OCI-LY1 (cell line): ENCODE measurements at regions not wholly inside any gene's neighbourhood (a gene's known extent, or its start where the extent isn't known, plus 50 kb on each side); places are given as distances from the start of the nearest gene placed in this dataset.

Experiments
- EZH2 ChIP-seq: fragments of 200-600 bp; sonication (generic), shearing (Covaris generic); IDR thresholded peaks from 2 replicates; pipeline ENCODE4 v1.8.0; 2017; ENCODE audit warnings: borderline replicate concordance, mixed run types, mild to moderate bottlenecking, antibody characterized with exemption, low read length, moderate library complexity, mixed read lengths
- TF ChIP-seq, protein P1 (sequence below): fragments of 200-600 bp; sonication (generic), shearing (Covaris generic); IDR thresholded peaks from 2 replicates; pipeline ENCODE4 v1.5.1; 2017; ENCODE audit warnings: mild to moderate bottlenecking, antibody characterized with exemption, low read length, moderate library complexity, mixed read lengths

DNA sequence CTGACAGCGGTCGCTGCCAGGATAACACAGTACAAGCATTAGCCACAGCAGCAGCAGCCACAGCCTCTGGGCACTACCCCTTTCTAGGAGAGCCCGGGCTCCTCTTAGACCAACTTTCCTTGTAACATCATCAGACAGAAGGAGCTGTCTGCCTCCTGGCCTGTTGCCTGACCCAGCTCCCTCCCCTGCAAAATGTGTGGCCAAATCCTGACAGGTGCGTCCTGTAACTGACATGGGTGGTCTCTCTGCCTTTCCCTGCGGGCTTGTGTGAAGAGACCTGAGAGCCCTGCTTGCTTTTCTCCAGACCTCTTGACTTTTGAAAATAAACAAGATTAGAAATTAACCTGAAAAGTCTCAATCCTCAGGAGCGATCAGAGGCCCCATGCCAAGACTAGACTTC lies 824.9 kb downstream of the RAPGEF2 start:
- TF ChIP-seq, protein P1, sequence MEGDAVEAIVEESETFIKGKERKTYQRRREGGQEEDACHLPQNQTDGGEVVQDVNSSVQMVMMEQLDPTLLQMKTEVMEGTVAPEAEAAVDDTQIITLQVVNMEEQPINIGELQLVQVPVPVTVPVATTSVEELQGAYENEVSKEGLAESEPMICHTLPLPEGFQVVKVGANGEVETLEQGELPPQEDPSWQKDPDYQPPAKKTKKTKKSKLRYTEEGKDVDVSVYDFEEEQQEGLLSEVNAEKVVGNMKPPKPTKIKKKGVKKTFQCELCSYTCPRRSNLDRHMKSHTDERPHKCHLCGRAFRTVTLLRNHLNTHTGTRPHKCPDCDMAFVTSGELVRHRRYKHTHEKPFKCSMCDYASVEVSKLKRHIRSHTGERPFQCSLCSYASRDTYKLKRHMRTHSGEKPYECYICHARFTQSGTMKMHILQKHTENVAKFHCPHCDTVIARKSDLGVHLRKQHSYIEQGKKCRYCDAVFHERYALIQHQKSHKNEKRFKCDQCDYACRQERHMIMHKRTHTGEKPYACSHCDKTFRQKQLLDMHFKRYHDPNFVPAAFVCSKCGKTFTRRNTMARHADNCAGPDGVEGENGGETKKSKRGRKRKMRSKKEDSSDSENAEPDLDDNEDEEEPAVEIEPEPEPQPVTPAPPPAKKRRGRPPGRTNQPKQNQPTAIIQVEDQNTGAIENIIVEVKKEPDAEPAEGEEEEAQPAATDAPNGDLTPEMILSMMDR = no peak
- no peak for TF ChIP-seq EZH2
